Thymus (tissue), 11 donors: ENCODE measurements at regions not wholly inside any gene's neighbourhood (a gene's known extent, or its start where the extent isn't known, plus 50 kb on each side); places are given as distances from the start of the nearest gene placed in this dataset.

Experiments used
- DNase-seq, 9 donors: peaks; one replicate each; pipeline ENCODE4 v3.0.0-alpha.2; 2013; ENCODE audit warnings: low spot score in 9 of 9, low read depth in 6 of 9, missing footprints in 1 of 9
- H3K27ac ChIP-seq, 2 donors: one replicate each; pipeline ENCODE4 v1.5.1; 2013; ENCODE audit warnings: control low read depth in 1 of 2, low read depth in 1 of 2, low read length in 1 of 2, mild to moderate bottlenecking in 1 of 2, moderate library complexity in 1 of 2
- H3K27me3 ChIP-seq, 2 donors: one replicate each; pipeline ENCODE4 v1.5.1; 2013; ENCODE audit warnings: low read length in 1 of 2; ENCODE audit not compliant: control insufficient read depth in 2 of 2, insufficient read depth in 1 of 2
- H3K36me3 ChIP-seq, 2 donors: one replicate each; pipeline ENCODE4 v1.5.1; 2013; ENCODE audit warnings: low read length in 1 of 2, mild to moderate bottlenecking in 1 of 2, moderate library complexity in 1 of 2; ENCODE audit not compliant: control insufficient read depth in 2 of 2, insufficient read depth in 2 of 2
- H3K4me1 ChIP-seq, 2 donors: one replicate each; pipeline ENCODE4 v1.5.1; 2013; ENCODE audit warnings: low read length in 2 of 2; ENCODE audit not compliant: control insufficient read depth in 2 of 2, insufficient read depth in 2 of 2
- H3K4me3 ChIP-seq, 2 donors: one replicate each; pipeline ENCODE4 v1.5.1; 2013; ENCODE audit warnings: low read length in 2 of 2, control low read depth in 1 of 2, mild to moderate bottlenecking in 1 of 2
- H3K9me3 ChIP-seq, 2 donors: one replicate each; pipeline ENCODE4 v1.5.1; 2013; ENCODE audit warnings: low read length in 1 of 2, mild to moderate bottlenecking in 1 of 2; ENCODE audit not compliant: control insufficient read depth in 2 of 2, insufficient read depth in 1 of 2
- WGBS: extraction: QIAGEN DNeasy Blood & Tissue Kit; methylation state at CpG from one replicate; pipeline ENCODE4 v1.1.7; 2013; 5-methylcytosine and 5-hydroxymethylcytosine counted together
- donor health status: healthy.

- Histone ChIP-seq H3K27ac (no peak overlapping the region), H3K4me1 (no peaks in the 10 kb centered on the region), H3K27me3 (no peaks in the 10 kb centered on the region), H3K9me3 (peaks cover 0 to 11% of the 10 kb centered on the region in 2 donors), H3K36me3 (no peaks in the 10 kb centered on the region), H3K4me3 (no peak overlapping the region)
- no peak for DNase-seq
- WGBS: 85% methylated on average over 9 of the region's 9 CpGs
Measured at GRCh38 chr18:75586130-75586889, 158.8 kb upstream of the SMIM21 start.

- Histone ChIP-seq H3K36me3 (no peaks in the 10 kb centered on the region), H3K9me3 (peaks cover 0 to 3% of the 10 kb centered on the region in 2 donors), H3K27ac (no peak overlapping the region), H3K4me3 (no peak overlapping the region), H3K4me1 (no peaks in the 10 kb centered on the region), H3K27me3 (no peaks in the 10 kb centered on the region)
- DNase-seq: no peak
- WGBS: 98% methylated on average over 6 of the region's 6 CpGs
Measured at GRCh38 chr18:75582940-75583339, 155.4 kb upstream of the SMIM21 start.

GRCh38 chr18:75582406-75582821 lies 154.9 kb upstream of the SMIM21 start:
- Histone ChIP-seq H3K4me1 (no peaks in the 10 kb centered on the region), H3K27ac (no peak overlapping the region), H3K4me3 (no peak overlapping the region), H3K36me3 (no peaks in the 10 kb centered on the region), H3K27me3 (no peaks in the 10 kb centered on the region), H3K9me3 (peaks cover 0 to 3% of the 10 kb centered on the region in 2 donors)
- 70% methylated on average over 3 of the region's 3 CpGs for WGBS
- DNase-seq: no peak

- Histone ChIP-seq H3K4me3 (no peak overlapping the region), H3K4me1 (no peaks in the 10 kb centered on the region), H3K27ac (no peak overlapping the region), H3K36me3 (no peaks in the 10 kb centered on the region), H3K27me3 (no peaks in the 10 kb centered on the region), H3K9me3 (peaks cover 0 to 3% of the 10 kb centered on the region in 2 donors)
- WGBS: 81% methylated on average over 8 of the region's 8 CpGs
- no peak for DNase-seq
Measured at GRCh38 chr18:75581336-75582131, 154.0 kb upstream of the SMIM21 start.

GRCh38 chr18:75574187-75574586 lies 146.7 kb upstream of the SMIM21 start:
- Histone ChIP-seq H3K36me3 (no peaks in the 10 kb centered on the region), H3K4me3 (no peak overlapping the region), H3K9me3 (no peaks in the 10 kb centered on the region), H3K4me1 (no peaks in the 10 kb centered on the region), H3K27me3 (no peaks in the 10 kb centered on the region), H3K27ac (no peak overlapping the region)
- no peak for DNase-seq
- 93% methylated on average over 3 of the region's 3 CpGs for WGBS

- Histone ChIP-seq H3K4me3 (no peak overlapping the region), H3K9me3 (no peaks in the 10 kb centered on the region), H3K36me3 (no peaks in the 10 kb centered on the region), H3K27ac (no peak overlapping the region), H3K4me1 (no peaks in the 10 kb centered on the region), H3K27me3 (no peaks in the 10 kb centered on the region)
- no peak for DNase-seq
- WGBS: 95% methylated on average over 5 of the region's 5 CpGs
Measured at GRCh38 chr18:75563150-75563549, 135.6 kb upstream of the SMIM21 start.

GRCh38 chr18:75562216-75562615 lies 134.7 kb upstream of the SMIM21 start:
- WGBS: 91% methylated on average over 5 of the region's 5 CpGs
- DNase-seq: no peak

GRCh38 chr18:75558790-75559189 lies 131.3 kb upstream of the SMIM21 start:
- Histone ChIP-seq H3K4me1 (no peaks in the 10 kb centered on the region), H3K27me3 (no peaks in the 10 kb centered on the region)
- WGBS: 56% methylated on average over 1 of the region's 1 CpG

More at GRCh38 chr18:75562216-75562615, 134.7 kb upstream of the SMIM21 start:
- H3K27ac ChIP-seq: no peak overlapping the region
- H3K4me1 ChIP-seq: no peaks in the 10 kb centered on the region
- no peaks in the 10 kb centered on the region for H3K36me3 ChIP-seq
- no peak overlapping the region for H3K4me3 ChIP-seq
- no peaks in the 10 kb centered on the region for H3K27me3 ChIP-seq
- no peaks in the 10 kb centered on the region for H3K9me3 ChIP-seq

GRCh38 chr18:75556841-75557240 lies 129.3 kb upstream of the SMIM21 start:
- no peak overlapping the region for H3K27ac ChIP-seq
- no peak for DNase-seq

More at GRCh38 chr18:75558790-75559189, 131.3 kb upstream of the SMIM21 start:
- H3K36me3 ChIP-seq: no peaks in the 10 kb centered on the region
- DNase-seq: no peak
- no peaks in the 10 kb centered on the region for H3K9me3 ChIP-seq
- no peak overlapping the region for H3K4me3 ChIP-seq
- H3K27ac ChIP-seq: no peak overlapping the region

More at GRCh38 chr18:75556841-75557240, 129.3 kb upstream of the SMIM21 start:
- Histone ChIP-seq H3K9me3 (no peaks in the 10 kb centered on the region), H3K27me3 (no peaks in the 10 kb centered on the region), H3K4me3 (no peak overlapping the region), H3K4me1 (no peaks in the 10 kb centered on the region), H3K36me3 (no peaks in the 10 kb centered on the region)
- WGBS: 90% methylated on average over 3 of the region's 3 CpGs
